HG03457 (cell line): ENCODE measurements at regions not wholly inside any gene's neighbourhood (a gene's known extent, or its start where the extent isn't known, plus 50 kb on each side); places are given as distances from the start of the nearest gene placed in this dataset.
"Not testable (repeated sequence)": the region's sequence is repeated elsewhere in the genome, so short reads cannot be mapped to it uniquely, and the experiment has no call there.

Source experiments
- ATAC-seq: cut with Tn5 transposase; IDR thresholded peaks from one replicate; pipeline ENCODE4 v1.9.1; 2021; ENCODE audit warnings: moderate number of reproducible peaks; ENCODE audit not compliant: unreplicated experiment

GRCh38 chr10:106395041-106395749 is 769.3 kb downstream of the SORCS1 start:
- no peak for ATAC-seq

GRCh38 chr10:106392778-106393177 is 771.7 kb downstream of the SORCS1 start:
- no peak for ATAC-seq

GRCh38 chr10:106387063-106387462 is 777.4 kb downstream of the SORCS1 start:
- ATAC-seq, result no peak

- ATAC-seq, result no peak
Measured at GRCh38 chr10:106384496-106384895, 780.0 kb downstream of the SORCS1 start.

- ATAC-seq, result no peak
Measured at GRCh38 chr10:106380706-106381105, 783.8 kb downstream of the SORCS1 start.

GRCh38 chr10:106378251-106378650 is 786.3 kb downstream of the SORCS1 start:
- no peak for ATAC-seq

GRCh38 chr10:106370751-106371150 is 793.8 kb downstream of the SORCS1 start:
- no peak for ATAC-seq

- ATAC-seq, result no peak
Measured at GRCh38 chr10:106360870-106361269, 803.6 kb downstream of the SORCS1 start.

- ATAC-seq, result no peak
Measured at GRCh38 chr10:106355450-106355849, 809.1 kb downstream of the SORCS1 start.

GRCh38 chr10:106348933-106349332 is 815.6 kb downstream of the SORCS1 start:
- no peak for ATAC-seq

- ATAC-seq, result no peak
Measured at GRCh38 chr10:106347547-106347946, 817.0 kb downstream of the SORCS1 start.

GRCh38 chr10:106343539-106343938 is 821.0 kb downstream of the SORCS1 start:
- ATAC-seq, result not testable (repeated sequence)

GRCh38 chr10:106341356-106341755 is 823.1 kb downstream of the SORCS1 start:
- no peak for ATAC-seq

- no peak for ATAC-seq
Measured at GRCh38 chr10:106338486-106338885, 826.0 kb downstream of the SORCS1 start.

GRCh38 chr10:106336874-106337273 is 827.6 kb downstream of the SORCS1 start:
- no peak for ATAC-seq

GRCh38 chr10:106327747-106328146 is 836.8 kb downstream of the SORCS1 start:
- no peak for ATAC-seq

- ATAC-seq, result no peak
Measured at GRCh38 chr10:106320876-106321275, 843.6 kb downstream of the SORCS1 start.

GRCh38 chr10:106320078-106320477 is 844.4 kb downstream of the SORCS1 start:
- no peak for ATAC-seq

GRCh38 chr10:106317554-106317953 is 847.0 kb downstream of the SORCS1 start:
- ATAC-seq, result no peak

- no peak for ATAC-seq
Measured at GRCh38 chr10:106313041-106313440, 851.5 kb downstream of the SORCS1 start.

- no peak for ATAC-seq
Measured at GRCh38 chr10:106312087-106312486, 852.4 kb downstream of the SORCS1 start.

GRCh38 chr10:106311590-106311989 is 852.9 kb downstream of the SORCS1 start:
- no peak for ATAC-seq

GRCh38 chr10:106310596-106310995 is 853.9 kb downstream of the SORCS1 start:
- ATAC-seq, result no peak
